Panc1 (cell line): ENCODE measurements at regions not wholly inside any gene's neighbourhood (a gene's known extent, or its start where the extent isn't known, plus 50 kb on each side); places are given as distances from the start of the nearest gene placed in this dataset.

Experiments used
- ATAC-seq: fragments of 200-7000 bp; cut with Tn5 transposase; 2 replicates; pipeline ENCODE4 v1.9.1; 2020; ENCODE audit warnings: mild to moderate bottlenecking, moderate library complexity
- BruUV-seq: library from RNA; stranded (reverse); fragments of 400-500 nt; replicated peaks from 2 replicates; lab custom pipeline; 2021; lab: Mats Ljungman, UMichigan
- CTCF ChIA-PET: fragments of 300-600 bp; sonication (Branson Sonifier 250); formaldehyde crosslinking; loops from one replicate; lab custom pipeline; 2022; ENCODE audit warnings: antibody characterized with exemption; lab: Charles Lee
- POLR2A ChIA-PET: fragments of 300-600 bp; sonication (Branson Sonifier 250); formaldehyde crosslinking; loops from one replicate; lab custom pipeline; 2022; ENCODE audit warnings: antibody characterized with exemption; lab: Charles Lee
- DNase-seq: peaks from one replicate; pipeline ENCODE4 v3.0.0-alpha.2; 2010; ENCODE audit warnings: low read depth, low spot score
- H3K27ac ChIP-seq: 2 replicates; pipeline ENCODE4 v1.5.1; 2011; ENCODE audit warnings: mild to moderate bottlenecking, low read length, inconsistent platforms
- H3K27me3 ChIP-seq: fragments of 200-500 bp; sonication (Bioruptor generic); 2 replicates; pipeline ENCODE4 v1.6.0; 2014; ENCODE audit warnings: low read length, inconsistent platforms; ENCODE audit not compliant: control insufficient read depth, insufficient read depth
- H3K36me3 ChIP-seq: fragments of 200-500 bp; sonication (Bioruptor generic); 2 replicates; pipeline ENCODE4 v1.5.1; 2014; ENCODE audit warnings: inconsistent platforms, mild to moderate bottlenecking, low read length, moderate library complexity; ENCODE audit not compliant: control insufficient read depth, insufficient read depth
- H3K4me1 ChIP-seq: 2 replicates; pipeline ENCODE4 v1.5.1; 2011; ENCODE audit warnings: inconsistent platforms, mild to moderate bottlenecking, low read length, moderate library complexity; ENCODE audit not compliant: control insufficient read depth, insufficient read depth
- H3K4me3 ChIP-seq, 2 experiments: 2 replicates each; pipeline ENCODE4 v1.5.1; 2011 to 2012; ENCODE audit warnings: low read depth in 2 of 2, low read length in 2 of 2, mild to moderate bottlenecking in 2 of 2, inconsistent platforms in 1 of 2, moderate library complexity in 1 of 2
- H3K9me3 ChIP-seq: fragments of 200-500 bp; sonication (Bioruptor generic); 2 replicates; pipeline ENCODE4 v1.5.1; 2014; ENCODE audit warnings: low read depth, mild to moderate bottlenecking, inconsistent platforms, low read length, moderate library complexity; ENCODE audit not compliant: control insufficient read depth, insufficient read depth
- CTCF ChIP-seq: fragments of 450-650 bp; IDR thresholded peaks from 2 replicates; pipeline ENCODE4 v1.5.1; 2017; ENCODE audit warnings: mild to moderate bottlenecking
- REST ChIP-seq, 2 experiments: IDR thresholded peaks; 2 replicates each; pipeline ENCODE4 v1.6.1; 2011 to 2012; ENCODE audit warnings: low read depth in 2 of 2, control low read depth in 1 of 2, low read length in 1 of 2, mild to moderate bottlenecking in 1 of 2, moderate library complexity in 1 of 2; ENCODE audit not compliant: insufficient read depth in 1 of 2
- SIN3A ChIP-seq: IDR thresholded peaks from 2 replicates; pipeline ENCODE4 v1.6.1; 2012; ENCODE audit warnings: low read depth, mild to moderate bottlenecking, low read length, moderate library complexity, borderline replicate concordance; ENCODE audit not compliant: insufficient read depth
- in situ Hi-C: cut with HindIII; loops from 2 replicates; pipeline ENCODE4 v1.10.0; 2016; ENCODE audit warnings: low sequenced_read_pairs, low pct_unique_long_range_greater_than_20kb
- intact Hi-C: fragments of 100-400 bp; cut with micrococcal nuclease; formaldehyde crosslinking; loops from one replicate; pipeline ENCODE4 v1.10.0; 2022; ENCODE audit not compliant: unreplicated experiment

- no peak for TF ChIP-seq REST (IDR thresholded peaks at IDR 0.05; ENCODE audit: insufficient read depth in 1 of 2, low read depth in 2 of 2, low read length in 1 of 2)
- no peaks in the 10 kb centered on the region for H3K9me3 ChIP-seq
- no peaks in the 10 kb centered on the region for H3K36me3 ChIP-seq
- ATAC-seq (no peak), DNase-seq (no peak)
- H3K27ac ChIP-seq = no peak overlapping the region
- BruUV-seq = no TSS peak
- ChIA-PET POLR2A (no interaction called here), CTCF (no interaction called here)
- in situ Hi-C loops (no loop called here), intact Hi-C loops (no loop called here)
- H3K4me1 ChIP-seq = no peaks in the 10 kb centered on the region
- no peak overlapping the region for H3K4me3 ChIP-seq
- H3K27me3 ChIP-seq = no peaks in the 10 kb centered on the region
Measured at GRCh38 chr4:86532851-86533250, 61.3 kb upstream of the PTPN13 start.

GRCh38 chr4:86536151-86536550, 58.0 kb upstream of the PTPN13 start:
- Histone ChIP-seq H3K36me3 (no peaks in the 10 kb centered on the region), H3K4me3 (no peak overlapping the region), H3K27me3 (no peaks in the 10 kb centered on the region), H3K4me1 (no peaks in the 10 kb centered on the region), H3K27ac (no peak overlapping the region), H3K9me3 (no peaks in the 10 kb centered on the region)
- no peak for ATAC-seq
- POLR2A ChIA-PET = no interaction called here
- intact Hi-C loops (no loop called here), in situ Hi-C loops (no loop called here)
- no peak for DNase-seq
- CTCF ChIA-PET = no interaction called here
- no TSS peak for BruUV-seq
- TF ChIP-seq CTCF (no peak), REST (IDR thresholded peaks at IDR 0.05; ENCODE audit: insufficient read depth in 1 of 2, low read depth in 2 of 2, low read length in 1 of 2) (no peak), SIN3A (no peak)
